WTC11 (cell line): ENCODE measurements at regions not wholly inside any gene's neighbourhood (a gene's known extent, or its start where the extent isn't known, plus 50 kb on each side); places are given as distances from the start of the nearest gene placed in this dataset.
A peak's percentile ranks its signal among the peaks of the same experiment; 100 is the strongest.

Experiments used
- ATAC-seq: fragments of 200-7000 bp; cut with Tn5 transposase; 2 replicates; pipeline ENCODE4 v1.10.0; 2021; ENCODE audit warnings: mild to moderate bottlenecking, moderate library complexity
- CTCF ChIA-PET: fragments of 300-600 bp; sonication (Branson Sonifier 250); formaldehyde crosslinking; loops from one replicate; lab custom pipeline; 2021; ENCODE audit warnings: antibody characterized with exemption; lab: Charles Lee
- POLR2A ChIA-PET: fragments of 350-600 bp; sonication (Branson Sonifier 250); formaldehyde crosslinking; loops from one replicate; lab custom pipeline; 2021; ENCODE audit warnings: antibody characterized with exemption; lab: Charles Lee
- DNase-seq: peaks from one replicate; pipeline ENCODE4 v3.0.0; 2021; ENCODE audit warnings: low spot score
- H3K27ac Mint-ChIP-seq: 2 replicates; pipeline ENCODE4 v1.8.0; 2021; ENCODE audit warnings: mixed read lengths
- H3K27me3 Mint-ChIP-seq: 2 replicates; pipeline ENCODE4 v1.8.0; 2021; ENCODE audit warnings: low read depth, mild to moderate bottlenecking, moderate library complexity, mixed read lengths
- H3K36me3 Mint-ChIP-seq: 2 replicates; pipeline ENCODE4 v1.8.0; 2021; ENCODE audit warnings: mixed read lengths
- H3K4me1 Mint-ChIP-seq: 2 replicates; pipeline ENCODE4 v1.8.0; 2022; ENCODE audit warnings: mixed read lengths
- H3K4me3 Mint-ChIP-seq: 2 replicates; pipeline ENCODE4 v1.8.0; 2021; ENCODE audit warnings: mild to moderate bottlenecking, moderate library complexity, mixed read lengths
- H3K9me3 Mint-ChIP-seq: 2 replicates; pipeline ENCODE4 v1.8.0; 2021; ENCODE audit warnings: mixed read lengths
- ARID4B ChIP-seq: sonication (generic); formaldehyde crosslinking; IDR thresholded peaks from 2 replicates; pipeline ENCODE4 v1.8.0; 2023; ENCODE audit warnings: missing genetic modification reagents, mild to moderate bottlenecking, borderline replicate concordance
- ATF2 ChIP-seq: sonication (generic); formaldehyde crosslinking; IDR thresholded peaks from 2 replicates; pipeline ENCODE4 v1.8.1; 2022; ENCODE audit warnings: low read depth, missing genetic modification reagents, borderline replicate concordance
- ETV6 ChIP-seq: sonication (generic); formaldehyde crosslinking; IDR thresholded peaks from 2 replicates; pipeline ENCODE4 v1.8.1; 2022; ENCODE audit warnings: mild to moderate bottlenecking, missing genetic modification reagents
- FOXJ3 ChIP-seq: sonication (generic); formaldehyde crosslinking; IDR thresholded peaks from 2 replicates; pipeline ENCODE4 v1.9.0; 2021; ENCODE audit warnings: missing genetic modification reagents, mild to moderate bottlenecking, borderline replicate concordance
- FOXK1 ChIP-seq: sonication (generic); formaldehyde crosslinking; IDR thresholded peaks from 2 replicates; pipeline ENCODE4 v1.8.0; 2022; ENCODE audit warnings: mild to moderate bottlenecking, moderate library complexity, missing genetic modification reagents
- GTF2I ChIP-seq: fragments of 250-450 bp; sonication (Bioruptor Pico); conservative IDR thresholded peaks from 2 replicates; pipeline ENCODE4 v1.4.0; 2021; ENCODE audit warnings: mild to moderate bottlenecking
- IRF2 ChIP-seq: sonication (generic); formaldehyde crosslinking; IDR thresholded peaks from 2 replicates; pipeline ENCODE4 v1.8.0; 2022; ENCODE audit warnings: low read depth, missing genetic modification reagents, borderline replicate concordance
- JAZF1 ChIP-seq: fragments of 250-450 bp; sonication (Bioruptor Pico); IDR thresholded peaks from 2 replicates; pipeline ENCODE4 v1.9.0; 2021; ENCODE audit warnings: moderate library complexity, mild to moderate bottlenecking, inconsistent platforms
- KAT7 ChIP-seq: sonication (generic); formaldehyde crosslinking; IDR thresholded peaks from 2 replicates; pipeline ENCODE4 v1.8.1; 2023; ENCODE audit warnings: missing genetic modification reagents, mild to moderate bottlenecking, borderline replicate concordance
- NR2C2 ChIP-seq: sonication (generic); formaldehyde crosslinking; IDR thresholded peaks from 2 replicates; pipeline ENCODE4 v1.8.0; 2022; ENCODE audit warnings: mild to moderate bottlenecking, missing genetic modification reagents
- PRDM15 ChIP-seq: sonication (generic); formaldehyde crosslinking; IDR thresholded peaks from 2 replicates; pipeline ENCODE4 v1.8.0; 2022; ENCODE audit warnings: missing genetic modification reagents
- TCF7 ChIP-seq: sonication (generic); formaldehyde crosslinking; IDR thresholded peaks from 2 replicates; pipeline ENCODE4 v1.8.0; 2022; ENCODE audit warnings: mild to moderate bottlenecking, low read depth, missing genetic modification reagents, moderate library complexity
- TP53 ChIP-seq: sonication (generic); formaldehyde crosslinking; IDR thresholded peaks from 2 replicates; pipeline ENCODE4 v1.8.1; 2023; ENCODE audit warnings: mild to moderate bottlenecking, missing genetic modification reagents
- ZNF423 ChIP-seq: fragments of 250-450 bp; sonication (Bioruptor Pico); IDR thresholded peaks from 2 replicates; pipeline ENCODE4 v2.1.2; 2022; ENCODE audit warnings: mild to moderate bottlenecking, moderate library complexity
- TF ChIP-seq, protein P1 (sequence below): sonication (generic); formaldehyde crosslinking; IDR thresholded peaks from 2 replicates; pipeline ENCODE4 v1.8.0; 2023; ENCODE audit warnings: missing genetic modification reagents
- TF ChIP-seq, protein P2 (sequence below): sonication (generic); formaldehyde crosslinking; IDR thresholded peaks from 2 replicates; pipeline ENCODE4 v1.8.0; 2023; ENCODE audit warnings: mild to moderate bottlenecking, missing genetic modification reagents

DNA sequence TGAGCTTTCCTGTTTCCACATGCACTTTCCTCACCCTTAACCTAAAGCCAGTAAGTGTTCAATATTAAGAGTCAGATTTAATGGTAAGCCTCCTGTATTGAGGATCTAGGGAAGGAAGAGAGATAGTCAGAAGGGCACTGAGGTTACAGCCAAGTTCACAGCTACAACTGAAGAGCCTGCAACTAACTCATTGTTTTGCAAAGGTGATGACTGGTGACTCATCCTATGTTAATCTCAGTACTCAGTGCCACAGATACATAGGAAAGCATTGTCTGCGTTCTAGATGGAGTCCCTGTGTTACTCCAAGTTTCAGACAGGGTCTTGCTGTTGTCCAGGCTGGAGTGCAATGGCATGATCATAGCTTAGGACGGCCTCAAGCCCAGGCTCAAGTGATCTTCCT, 157.0 kb upstream of the RBM19 start:
- Mint-ChIP-seq H3K4me3 (no peak overlapping the region), H3K27ac (no peak overlapping the region), H3K9me3 (peaks cover 8% of the 10 kb centered on the region; the same call in 1 of the 2 replicates), H3K36me3 (no peaks in the 10 kb centered on the region), H3K4me1 (peaks cover 17% of the 10 kb centered on the region), H3K27me3 (peaks cover 18% of the 10 kb centered on the region)
- peak; percentile 90 for ATAC-seq
- no peak for DNase-seq
- CTCF ChIA-PET: interaction anchor here (0.6 to 1.8 kb wide), 2 partner anchors 9 to 988 kb away, joined by 3 to 8 read pairs; partner anchors contain the start of gene RASAL1
- TF ChIP-seq ATF2 (CRISPR knock-in tag) (no peak), TP53 (no peak), ARID4B (CRISPR knock-in tag) (no peak), FOXK1 (CRISPR knock-in tag) (no peak), JAZF1 (CRISPR knock-in tag) (no peak), NR2C2 (CRISPR knock-in tag) (no peak), FOXJ3 (CRISPR knock-in tag) (no peak), ZNF423 (no peak), PRDM15 (CRISPR knock-in tag) (no peak), TCF7 (CRISPR knock-in tag) (no peak), GTF2I (no peak), IRF2 (CRISPR knock-in tag) (no peak), ETV6 (CRISPR knock-in tag) (no peak), KAT7 (CRISPR knock-in tag) (no peak)
- TF ChIP-seq, protein P1, sequence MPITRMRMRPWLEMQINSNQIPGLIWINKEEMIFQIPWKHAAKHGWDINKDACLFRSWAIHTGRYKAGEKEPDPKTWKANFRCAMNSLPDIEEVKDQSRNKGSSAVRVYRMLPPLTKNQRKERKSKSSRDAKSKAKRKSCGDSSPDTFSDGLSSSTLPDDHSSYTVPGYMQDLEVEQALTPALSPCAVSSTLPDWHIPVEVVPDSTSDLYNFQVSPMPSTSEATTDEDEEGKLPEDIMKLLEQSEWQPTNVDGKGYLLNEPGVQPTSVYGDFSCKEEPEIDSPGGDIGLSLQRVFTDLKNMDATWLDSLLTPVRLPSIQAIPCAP: no peak
- TF ChIP-seq, protein P2, sequence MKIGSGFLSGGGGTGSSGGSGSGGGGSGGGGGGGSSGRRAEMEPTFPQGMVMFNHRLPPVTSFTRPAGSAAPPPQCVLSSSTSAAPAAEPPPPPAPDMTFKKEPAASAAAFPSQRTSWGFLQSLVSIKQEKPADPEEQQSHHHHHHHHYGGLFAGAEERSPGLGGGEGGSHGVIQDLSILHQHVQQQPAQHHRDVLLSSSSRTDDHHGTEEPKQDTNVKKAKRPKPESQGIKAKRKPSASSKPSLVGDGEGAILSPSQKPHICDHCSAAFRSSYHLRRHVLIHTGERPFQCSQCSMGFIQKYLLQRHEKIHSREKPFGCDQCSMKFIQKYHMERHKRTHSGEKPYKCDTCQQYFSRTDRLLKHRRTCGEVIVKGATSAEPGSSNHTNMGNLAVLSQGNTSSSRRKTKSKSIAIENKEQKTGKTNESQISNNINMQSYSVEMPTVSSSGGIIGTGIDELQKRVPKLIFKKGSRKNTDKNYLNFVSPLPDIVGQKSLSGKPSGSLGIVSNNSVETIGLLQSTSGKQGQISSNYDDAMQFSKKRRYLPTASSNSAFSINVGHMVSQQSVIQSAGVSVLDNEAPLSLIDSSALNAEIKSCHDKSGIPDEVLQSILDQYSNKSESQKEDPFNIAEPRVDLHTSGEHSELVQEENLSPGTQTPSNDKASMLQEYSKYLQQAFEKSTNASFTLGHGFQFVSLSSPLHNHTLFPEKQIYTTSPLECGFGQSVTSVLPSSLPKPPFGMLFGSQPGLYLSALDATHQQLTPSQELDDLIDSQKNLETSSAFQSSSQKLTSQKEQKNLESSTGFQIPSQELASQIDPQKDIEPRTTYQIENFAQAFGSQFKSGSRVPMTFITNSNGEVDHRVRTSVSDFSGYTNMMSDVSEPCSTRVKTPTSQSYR (CRISPR knock-in tag): no peak
- POLR2A ChIA-PET: no interaction called here
